Transverse colon (tissue), 4 donors: ENCODE measurements at regions not wholly inside any gene's neighbourhood (a gene's known extent, or its start where the extent isn't known, plus 50 kb on each side); places are given as distances from the start of the nearest gene placed in this dataset.

ENCODE experiments used
- DNase-seq: peaks from one replicate; pipeline ENCODE4 v3.0.0-alpha.2; 2019
- H3K27ac ChIP-seq, 4 donors: fragments of 200-600 bp; sonication (generic); 2 replicates each; pipeline ENCODE4 v1.5.1; 2016 to 2018; ENCODE audit warnings: inconsistent platforms in 4 of 4
- H3K27me3 ChIP-seq: fragments of 200-600 bp; sonication (generic); 2 replicates; pipeline ENCODE4 v1.5.1; 2017; ENCODE audit warnings: inconsistent platforms
- H3K36me3 ChIP-seq, 4 donors: fragments of 200-600 bp; sonication (generic); 2 replicates each; pipeline ENCODE4 v1.5.1; 2017 to 2019; ENCODE audit warnings: inconsistent platforms in 4 of 4
- H3K4me1 ChIP-seq, 4 donors: fragments of 200-600 bp; sonication (generic); 2 replicates each; pipeline ENCODE4 v1.5.1; 2017 to 2020; ENCODE audit warnings: inconsistent platforms in 4 of 4
- H3K4me3 ChIP-seq, 4 donors: fragments of 200-600 bp; sonication (generic); 1 replicate in 1 of 4; 2 replicates in 3 of 4; pipeline versions ENCODE4 v1.5.1 to v1.6.1; 2017 to 2019; ENCODE audit warnings: inconsistent platforms in 4 of 4
- H3K9me3 ChIP-seq, 2 donors: fragments of 200-600 bp; sonication (generic); 2 replicates each; pipeline ENCODE4 v1.5.1; 2017 to 2019; ENCODE audit warnings: inconsistent platforms in 2 of 2
- CTCF ChIP-seq, 5 experiments: fragments of 200-600 bp in 3 of 5; fragments of 450-650 bp in 2 of 5; sonication (generic) in 3 of 5; IDR thresholded peaks; 1 replicate in 2 of 5; 2 replicates in 3 of 5; pipeline ENCODE4 v1.5.1; 2016 to 2017; ENCODE audit warnings: antibody characterized with exemption in 5 of 5, inconsistent platforms in 3 of 5, mild to moderate bottlenecking in 2 of 5, moderate library complexity in 1 of 5
- EP300 ChIP-seq: sonication (generic); formaldehyde crosslinking; IDR thresholded peaks from one replicate; pipeline ENCODE4 v1.6.1; 2017; ENCODE audit warnings: antibody characterized with exemption, low read depth
- POLR2A ChIP-seq: fragments of 450-650 bp; IDR thresholded peaks from one replicate; pipeline ENCODE4 v1.6.1; 2016; ENCODE audit warnings: antibody characterized with exemption, mild to moderate bottlenecking, moderate library complexity
- POLR2AphosphoS5 ChIP-seq, 3 donors: sonication (generic); formaldehyde crosslinking; IDR thresholded peaks; one replicate each; pipeline ENCODE4 v1.6.1; 2016; ENCODE audit warnings: antibody characterized with exemption in 3 of 3
- WGBS, 2 donors: methylation state at CpG; one replicate each; pipeline ENCODE4 v1.1.5; 2018; ENCODE audit warnings: low coverage in 1 of 2; 5-methylcytosine and 5-hydroxymethylcytosine counted together
- in situ Hi-C, 4 donors: fragments of 200-750 bp; cut with MboI; loops; one replicate each; pipeline versions ENCODE4 v1.15.0 to v1.15.1; 2017; ENCODE audit warnings: low sequenced_read_pairs in 3 of 4, low pct_ligation_motif_present in 1 of 4, low pct_unique_long_range_greater_than_20kb in 1 of 4
- intact Hi-C: fragments of 100-400 bp; cut with DNase I; formaldehyde crosslinking; loops from one replicate; pipeline ENCODE4 v1.15.1; 2023; ENCODE audit warnings: low total_unique reads

- no peak for DNase-seq
- in situ Hi-C loops = no loop called here
- no peak for TF ChIP-seq POLR2AphosphoS5 (IDR thresholded peaks at IDR 0.05)
- no peak for TF ChIP-seq CTCF (IDR thresholded peaks at IDR 0.05)
- TF ChIP-seq POLR2A = no peak
- TF ChIP-seq EP300 = no peak
- Histone ChIP-seq H3K4me1 (peaks cover 0 to 12% (median 0%) of the 10 kb centered on the region in 4 donors), H3K9me3 (no peaks in the 10 kb centered on the region), H3K36me3 (no peaks in the 10 kb centered on the region), H3K27me3 (no peaks in the 10 kb centered on the region), H3K27ac (no peak overlapping the region), H3K4me3 (no peak overlapping the region)
- 89 to 92% methylated on average over 2 to 7 of the region's 7 CpGs for WGBS, 2 donors
- intact Hi-C loops = no loop called here
Measured at GRCh38 chr20:19922716-19923115, 94.4 kb upstream of the NAA20 start.

GRCh38 chr20:19923762-19924161 lies 93.4 kb upstream of the NAA20 start:
- H3K36me3 ChIP-seq = no peaks in the 10 kb centered on the region
- TF ChIP-seq POLR2A (no peak), EP300 (no peak), CTCF (IDR thresholded peaks at IDR 0.05) (no peak), POLR2AphosphoS5 (IDR thresholded peaks at IDR 0.05) (no peak)
- intact Hi-C loops = no loop called here
- H3K9me3 ChIP-seq = no peaks in the 10 kb centered on the region
- H3K27me3 ChIP-seq = no peaks in the 10 kb centered on the region
- H3K4me3 ChIP-seq = no peak overlapping the region
- H3K4me1 ChIP-seq = peaks cover 0 to 20% (median 10%) of the 10 kb centered on the region in 4 donors
- WGBS, 2 donors = 76 to 77% methylated on average over 2 to 3 of the region's 3 CpGs
- in situ Hi-C loops = no loop called here
- no peak for DNase-seq
- H3K27ac ChIP-seq = no peak overlapping the region

GRCh38 chr20:19924255-19924654 lies 92.9 kb upstream of the NAA20 start:
- TF ChIP-seq POLR2AphosphoS5 (IDR thresholded peaks at IDR 0.05) (no peak), CTCF (IDR thresholded peaks at IDR 0.05) (no peak), EP300 (no peak), POLR2A (no peak)
- intact Hi-C loops (no loop called here), in situ Hi-C loops (no loop called here)
- Histone ChIP-seq H3K36me3 (no peaks in the 10 kb centered on the region), H3K27me3 (no peaks in the 10 kb centered on the region), H3K4me1 (peaks cover 0 to 23% (median 14%) of the 10 kb centered on the region in 4 donors), H3K27ac (no peak overlapping the region), H3K4me3 (no peak overlapping the region), H3K9me3 (no peaks in the 10 kb centered on the region)
- no peak for DNase-seq
- 79 to 100% methylated on average over 1 to 5 of the region's 5 CpGs for WGBS, 2 donors

- WGBS, 2 donors = 86 to 92% methylated on average over 1 to 4 of the region's 4 CpGs
- no peak for TF ChIP-seq EP300
- TF ChIP-seq CTCF (IDR thresholded peaks at IDR 0.05) = no peak
- Histone ChIP-seq H3K4me1 (peaks cover 0 to 26% (median 15%) of the 10 kb centered on the region in 4 donors), H3K4me3 (no peak overlapping the region), H3K36me3 (no peaks in the 10 kb centered on the region), H3K27me3 (no peaks in the 10 kb centered on the region), H3K9me3 (no peaks in the 10 kb centered on the region), H3K27ac (no peak overlapping the region)
- in situ Hi-C loops = no loop called here
- intact Hi-C loops = no loop called here
- DNase-seq = no peak
Measured at GRCh38 chr20:19926591-19926990, 90.6 kb upstream of the NAA20 start.
